Keratinocyte (primary cell): ENCODE measurements at regions not wholly inside any gene's neighbourhood (a gene's known extent, or its start where the extent isn't known, plus 50 kb on each side); places are given as distances from the start of the nearest gene placed in this dataset.

Experiments used
- DNase-seq: peaks from one replicate; pipeline ENCODE4 v3.0.0-alpha.2; 2011; ENCODE audit warnings: low read depth, missing footprints, low spot score
- FAIRE-seq: peaks from 2 replicates; lab custom pipeline; 2011; peaks lifted over from hg19 to GRCh38; lab: Jason Lieb, UNC
- H2AFZ ChIP-seq: 2 replicates; pipeline ENCODE4 v1.6.0; 2012; ENCODE audit warnings: low read length, control low read depth, inconsistent platforms; ENCODE audit not compliant: control insufficient read depth
- H3K27ac ChIP-seq: 2 replicates; pipeline ENCODE4 v1.5.1; 2011; ENCODE audit warnings: low read length; ENCODE audit not compliant: control insufficient read depth, insufficient read depth
- H3K27me3 ChIP-seq: 3 replicates; pipeline ENCODE4 v1.6.0; 2011; ENCODE audit warnings: low read length; ENCODE audit not compliant: control insufficient read depth, insufficient read depth; ENCODE audit errors: extremely low read depth
- H3K36me3 ChIP-seq, 2 experiments: 2 replicates in 1 of 2; 3 replicates in 1 of 2; pipeline ENCODE4 v1.5.1; 2011; ENCODE audit warnings: low read length in 2 of 2, mild to moderate bottlenecking in 1 of 2; ENCODE audit not compliant: control insufficient read depth in 2 of 2, insufficient read depth in 2 of 2; ENCODE audit errors: extremely low read depth in 1 of 2
- H3K4me1 ChIP-seq: 3 replicates; pipeline ENCODE4 v1.5.1; 2011; ENCODE audit warnings: low read length; ENCODE audit not compliant: control insufficient read depth, insufficient read depth; ENCODE audit errors: extremely low read depth
- H3K4me2 ChIP-seq: 3 replicates; pipeline ENCODE4 v1.6.0; 2011; ENCODE audit warnings: low read depth, low read length; ENCODE audit not compliant: control insufficient read depth, insufficient read depth; ENCODE audit errors: extremely low read depth
- H3K4me3 ChIP-seq, 3 experiments: fragments of 200-600 bp in 1 of 3; sonication (generic) in 1 of 3; 2 replicates in 2 of 3; 3 replicates in 1 of 3; pipeline ENCODE4 v1.5.1; 2011 to 2016; ENCODE audit warnings: low read length in 3 of 3, mild to moderate bottlenecking in 3 of 3, control low read depth in 2 of 3, inconsistent platforms in 1 of 3, low read depth in 1 of 3, mixed read lengths in 1 of 3, mixed run types in 1 of 3, moderate library complexity in 1 of 3; ENCODE audit not compliant: control insufficient read depth in 2 of 3, insufficient read depth in 2 of 3; ENCODE audit errors: extremely low read depth in 1 of 3
- H3K79me2 ChIP-seq: 2 replicates; pipeline ENCODE4 v1.6.0; 2012; ENCODE audit warnings: low read length; ENCODE audit not compliant: control insufficient read depth, insufficient read depth
- H3K9ac ChIP-seq: 3 replicates; pipeline ENCODE4 v1.6.0; 2011; ENCODE audit warnings: low read length; ENCODE audit not compliant: control insufficient read depth, insufficient read depth; ENCODE audit errors: extremely low read depth
- H3K9me1 ChIP-seq: 3 replicates; pipeline ENCODE4 v1.6.0; 2011; ENCODE audit warnings: low read length; ENCODE audit not compliant: control insufficient read depth, insufficient read depth; ENCODE audit errors: extremely low read depth
- H3K9me3 ChIP-seq: 2 replicates; pipeline ENCODE4 v1.5.1; 2012; ENCODE audit warnings: low read depth, low read length; ENCODE audit not compliant: control insufficient read depth
- H4K20me1 ChIP-seq: 3 replicates; pipeline ENCODE4 v1.6.0; 2011; ENCODE audit warnings: low read length; ENCODE audit not compliant: control insufficient read depth, insufficient read depth; ENCODE audit errors: extremely low read depth
- EZH2 ChIP-seq: IDR thresholded peaks from one replicate; pipeline ENCODE4 v1.6.1; 2012; ENCODE audit warnings: inconsistent platforms, mild to moderate bottlenecking, low read length, moderate library complexity
- dilution Hi-C: fragments of 300-500 bp; cut with MboI; formaldehyde crosslinking; loops from one replicate; pipeline ENCODE4 v1.7.0; 2020; ENCODE audit warnings: low sequenced_read_pairs; ENCODE audit not compliant: extremely low pct_ligation_motif_present
- TF ChIP-seq, protein P1 (sequence below), 3 experiments: IDR thresholded peaks in 1 of 3; conservative IDR thresholded peaks in 1 of 3; optimal IDR thresholded peaks in 1 of 3; 2 replicates in 2 of 3; 3 replicates in 1 of 3; pipeline versions ENCODE3 to v1.5.1; 2011; ENCODE audit warnings: low read length in 3 of 3, mild to moderate bottlenecking in 3 of 3, moderate library complexity in 2 of 3, control low read depth in 1 of 3, inconsistent platforms in 1 of 3; ENCODE audit not compliant: insufficient read depth in 2 of 3; ENCODE audit errors: extremely low read depth in 1 of 3

DNA sequence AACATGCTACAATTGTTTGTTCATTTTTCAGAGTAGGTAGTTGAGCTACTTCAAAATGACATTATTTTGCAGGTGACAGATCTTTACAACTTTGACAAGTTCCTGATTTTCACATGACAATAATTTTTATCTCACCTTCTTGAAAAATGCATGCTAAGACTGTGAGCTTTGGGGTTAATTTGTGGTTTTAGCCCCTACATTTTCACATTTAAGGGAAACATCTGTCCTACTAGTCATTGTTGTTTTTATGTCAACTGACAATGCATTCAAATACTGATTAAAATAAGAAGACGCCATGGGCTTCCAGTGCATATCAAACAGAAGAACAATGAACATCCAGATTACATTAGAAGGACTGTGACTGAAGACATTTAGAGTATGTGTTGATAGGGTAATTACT lies 1470.8 kb upstream of the TENM4 start:
- Histone ChIP-seq H4K20me1 (no peaks in the 10 kb centered on the region), H3K4me3 (no peak overlapping the region), H3K27me3 (no peaks in the 10 kb centered on the region), H3K9me3 (no peaks in the 10 kb centered on the region), H2AFZ (no peak overlapping the region), H3K4me2 (no peak overlapping the region), H3K27ac (no peak overlapping the region), H3K9ac (no peak overlapping the region), H3K9me1 (no peaks in the 10 kb centered on the region), H3K79me2 (no peaks in the 10 kb centered on the region), H3K36me3 (no peaks in the 10 kb centered on the region), H3K4me1 (peaks cover 9% of the 10 kb centered on the region)
- dilution Hi-C loops = no loop called here
- no peak for DNase-seq
- TF ChIP-seq, protein P1, sequence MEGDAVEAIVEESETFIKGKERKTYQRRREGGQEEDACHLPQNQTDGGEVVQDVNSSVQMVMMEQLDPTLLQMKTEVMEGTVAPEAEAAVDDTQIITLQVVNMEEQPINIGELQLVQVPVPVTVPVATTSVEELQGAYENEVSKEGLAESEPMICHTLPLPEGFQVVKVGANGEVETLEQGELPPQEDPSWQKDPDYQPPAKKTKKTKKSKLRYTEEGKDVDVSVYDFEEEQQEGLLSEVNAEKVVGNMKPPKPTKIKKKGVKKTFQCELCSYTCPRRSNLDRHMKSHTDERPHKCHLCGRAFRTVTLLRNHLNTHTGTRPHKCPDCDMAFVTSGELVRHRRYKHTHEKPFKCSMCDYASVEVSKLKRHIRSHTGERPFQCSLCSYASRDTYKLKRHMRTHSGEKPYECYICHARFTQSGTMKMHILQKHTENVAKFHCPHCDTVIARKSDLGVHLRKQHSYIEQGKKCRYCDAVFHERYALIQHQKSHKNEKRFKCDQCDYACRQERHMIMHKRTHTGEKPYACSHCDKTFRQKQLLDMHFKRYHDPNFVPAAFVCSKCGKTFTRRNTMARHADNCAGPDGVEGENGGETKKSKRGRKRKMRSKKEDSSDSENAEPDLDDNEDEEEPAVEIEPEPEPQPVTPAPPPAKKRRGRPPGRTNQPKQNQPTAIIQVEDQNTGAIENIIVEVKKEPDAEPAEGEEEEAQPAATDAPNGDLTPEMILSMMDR (optimal IDR thresholded peaks at IDR 0.05 in 1 of 3, IDR thresholded peaks at IDR 0.05 in 1 of 3, conservative IDR thresholded peaks at IDR 0.05 in 1 of 3; ENCODE audit: extremely low read depth in 1 of 3, insufficient read depth in 2 of 3, low read length in 3 of 3) = no peak
- TF ChIP-seq EZH2 = no peak
- FAIRE-seq = no peak

DNA sequence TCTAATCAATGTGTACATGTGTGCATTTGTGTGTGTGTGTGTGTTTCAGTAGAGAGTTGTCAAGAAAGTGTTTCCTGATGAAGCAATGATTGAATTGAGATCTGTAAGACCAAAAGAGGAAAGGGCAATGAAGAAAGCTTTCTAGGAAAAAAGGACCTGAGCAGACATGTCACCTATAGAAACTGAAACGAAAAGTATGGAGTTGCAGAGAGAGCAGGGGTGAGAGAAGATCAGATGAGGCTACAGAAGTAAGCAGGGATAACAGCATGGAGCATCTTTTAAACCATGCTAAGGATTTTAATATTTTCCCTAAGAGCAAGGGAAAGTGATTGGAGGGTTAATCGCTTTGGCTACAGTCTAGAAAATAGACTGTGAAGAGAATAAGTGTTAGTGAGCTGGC lies 1459.4 kb upstream of the TENM4 start:
- DNase-seq (no peak), FAIRE-seq (no peak)
- Histone ChIP-seq H3K4me2 (peak overlapping the region; percentile 27), H3K27me3 (no peaks in the 10 kb centered on the region), H3K9me1 (no peaks in the 10 kb centered on the region), H3K27ac (no peak overlapping the region), H3K9ac (no peak overlapping the region), H3K4me3 (no peak overlapping the region), H3K79me2 (no peaks in the 10 kb centered on the region), H3K36me3 (no peaks in the 10 kb centered on the region), H4K20me1 (no peaks in the 10 kb centered on the region), H3K4me1 (peaks cover 12% of the 10 kb centered on the region), H2AFZ (peak overlapping the region; percentile 74), H3K9me3 (no peaks in the 10 kb centered on the region)
- dilution Hi-C loops = no loop called here
- no peak for TF ChIP-seq EZH2
- TF ChIP-seq, protein P1 (optimal IDR thresholded peaks at IDR 0.05 in 1 of 3, IDR thresholded peaks at IDR 0.05 in 1 of 3, conservative IDR thresholded peaks at IDR 0.05 in 1 of 3; ENCODE audit: extremely low read depth in 1 of 3, insufficient read depth in 2 of 3, low read length in 3 of 3) = no peak
